RWPE2 (cell line): ENCODE measurements at regions not wholly inside any gene's neighbourhood (a gene's known extent, or its start where the extent isn't known, plus 50 kb on each side); places are given as distances from the start of the nearest gene placed in this dataset.

Experiments
- ATAC-seq: fragments of 200-7000 bp; cut with Tn5 transposase; 3 replicates; pipeline ENCODE4 v1.9.1; 2021; ENCODE audit warnings: low read depth
- DNase-seq: peaks from one replicate; pipeline ENCODE4 v3.0.0-alpha.2; 2020; ENCODE audit warnings: low spot score
- H3K27ac ChIP-seq: fragments of 450-650 bp; 2 replicates; pipeline ENCODE4 v1.5.1; 2017; ENCODE audit warnings: mild to moderate bottlenecking; ENCODE audit not compliant: poor library complexity, severe bottlenecking
- H3K27me3 ChIP-seq: fragments of 250-450 bp; sonication (Bioruptor Pico); 2 replicates; pipeline ENCODE4 v1.5.1; 2021; ENCODE audit warnings: mild to moderate bottlenecking, moderate library complexity; ENCODE audit not compliant: insufficient read depth, poor library complexity, severe bottlenecking
- H3K36me3 ChIP-seq: fragments of 250-450 bp; sonication (Bioruptor Pico); 2 replicates; pipeline ENCODE4 v1.5.1; 2020; ENCODE audit warnings: low read depth, mild to moderate bottlenecking, moderate library complexity
- H3K4me1 ChIP-seq: fragments of 250-450 bp; sonication (Bioruptor Pico); 2 replicates; pipeline ENCODE4 v1.5.1; 2021; ENCODE audit warnings: mild to moderate bottlenecking, moderate library complexity; ENCODE audit not compliant: insufficient read depth, poor library complexity, severe bottlenecking
- H3K4me3 ChIP-seq: fragments of 250-450 bp; sonication (Bioruptor Pico); 2 replicates; pipeline ENCODE4 v1.5.1; 2021; ENCODE audit warnings: mild to moderate bottlenecking, moderate library complexity; ENCODE audit not compliant: severe bottlenecking
- H3K9me3 ChIP-seq: fragments of 250-450 bp; sonication (Bioruptor Pico); 2 replicates; pipeline ENCODE4 v1.5.1; 2021; ENCODE audit warnings: mild to moderate bottlenecking, moderate library complexity; ENCODE audit not compliant: severe bottlenecking
- TF ChIP-seq, protein P1 (sequence below): fragments of 450-650 bp; IDR thresholded peaks from one replicate; pipeline ENCODE4 v1.5.1; 2017; ENCODE audit warnings: mild to moderate bottlenecking, moderate library complexity; ENCODE audit not compliant: poor library complexity, severe bottlenecking

DNA sequence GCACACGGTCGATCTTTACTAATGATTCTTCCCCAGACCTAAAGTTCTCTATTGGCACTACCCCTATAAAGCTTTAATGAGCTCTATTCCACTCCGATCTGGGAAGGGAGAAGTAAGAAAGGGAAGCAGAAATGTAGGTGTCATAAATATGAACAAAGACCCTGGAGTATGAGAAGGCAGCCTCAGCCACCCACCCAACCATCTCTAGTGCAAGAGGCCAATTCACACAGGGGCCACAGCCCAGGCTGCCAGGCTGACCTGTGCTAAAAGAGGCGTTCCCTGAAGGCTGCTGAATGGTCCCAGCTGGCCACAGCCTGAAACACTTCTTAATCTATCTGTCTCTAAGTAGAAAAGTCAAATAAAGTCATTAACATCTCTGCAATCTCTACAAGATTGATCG lies 60.1 kb upstream of the ACTR3 start:
- Histone ChIP-seq H3K36me3 (no peaks in the 10 kb centered on the region), H3K27me3 (no peaks in the 10 kb centered on the region), H3K9me3 (no peaks in the 10 kb centered on the region), H3K4me3 (no peak overlapping the region), H3K27ac (no peak overlapping the region), H3K4me1 (peaks cover 3% of the 10 kb centered on the region)
- ATAC-seq = no peak
- DNase-seq = no peak
- TF ChIP-seq, protein P1, sequence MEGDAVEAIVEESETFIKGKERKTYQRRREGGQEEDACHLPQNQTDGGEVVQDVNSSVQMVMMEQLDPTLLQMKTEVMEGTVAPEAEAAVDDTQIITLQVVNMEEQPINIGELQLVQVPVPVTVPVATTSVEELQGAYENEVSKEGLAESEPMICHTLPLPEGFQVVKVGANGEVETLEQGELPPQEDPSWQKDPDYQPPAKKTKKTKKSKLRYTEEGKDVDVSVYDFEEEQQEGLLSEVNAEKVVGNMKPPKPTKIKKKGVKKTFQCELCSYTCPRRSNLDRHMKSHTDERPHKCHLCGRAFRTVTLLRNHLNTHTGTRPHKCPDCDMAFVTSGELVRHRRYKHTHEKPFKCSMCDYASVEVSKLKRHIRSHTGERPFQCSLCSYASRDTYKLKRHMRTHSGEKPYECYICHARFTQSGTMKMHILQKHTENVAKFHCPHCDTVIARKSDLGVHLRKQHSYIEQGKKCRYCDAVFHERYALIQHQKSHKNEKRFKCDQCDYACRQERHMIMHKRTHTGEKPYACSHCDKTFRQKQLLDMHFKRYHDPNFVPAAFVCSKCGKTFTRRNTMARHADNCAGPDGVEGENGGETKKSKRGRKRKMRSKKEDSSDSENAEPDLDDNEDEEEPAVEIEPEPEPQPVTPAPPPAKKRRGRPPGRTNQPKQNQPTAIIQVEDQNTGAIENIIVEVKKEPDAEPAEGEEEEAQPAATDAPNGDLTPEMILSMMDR = no peak

DNA sequence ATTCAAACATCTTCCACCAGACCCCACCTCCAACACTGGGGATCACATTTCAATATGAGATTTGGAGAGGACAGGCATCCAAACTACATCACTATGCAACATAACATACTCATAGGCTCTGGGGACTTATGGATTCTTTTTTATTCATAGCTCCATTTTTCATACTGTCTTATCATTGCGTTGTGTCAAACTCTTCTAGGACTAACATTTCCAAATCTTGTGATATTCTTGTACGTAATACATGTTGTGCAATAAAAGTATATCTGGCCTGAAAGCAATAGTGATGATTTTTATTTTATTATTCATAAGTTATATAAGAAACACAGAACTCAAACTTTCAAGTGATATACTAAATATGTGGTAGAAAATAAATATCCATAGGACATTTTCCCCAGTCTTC lies 60.6 kb upstream of the ACTR3 start:
- DNase-seq (no peak), ATAC-seq (no peak)
- Histone ChIP-seq H3K4me3 (no peak overlapping the region), H3K9me3 (no peaks in the 10 kb centered on the region), H3K36me3 (no peaks in the 10 kb centered on the region), H3K27me3 (no peaks in the 10 kb centered on the region), H3K27ac (no peak overlapping the region), H3K4me1 (peaks cover 3% of the 10 kb centered on the region)
- TF ChIP-seq, protein P1 = no peak

DNA sequence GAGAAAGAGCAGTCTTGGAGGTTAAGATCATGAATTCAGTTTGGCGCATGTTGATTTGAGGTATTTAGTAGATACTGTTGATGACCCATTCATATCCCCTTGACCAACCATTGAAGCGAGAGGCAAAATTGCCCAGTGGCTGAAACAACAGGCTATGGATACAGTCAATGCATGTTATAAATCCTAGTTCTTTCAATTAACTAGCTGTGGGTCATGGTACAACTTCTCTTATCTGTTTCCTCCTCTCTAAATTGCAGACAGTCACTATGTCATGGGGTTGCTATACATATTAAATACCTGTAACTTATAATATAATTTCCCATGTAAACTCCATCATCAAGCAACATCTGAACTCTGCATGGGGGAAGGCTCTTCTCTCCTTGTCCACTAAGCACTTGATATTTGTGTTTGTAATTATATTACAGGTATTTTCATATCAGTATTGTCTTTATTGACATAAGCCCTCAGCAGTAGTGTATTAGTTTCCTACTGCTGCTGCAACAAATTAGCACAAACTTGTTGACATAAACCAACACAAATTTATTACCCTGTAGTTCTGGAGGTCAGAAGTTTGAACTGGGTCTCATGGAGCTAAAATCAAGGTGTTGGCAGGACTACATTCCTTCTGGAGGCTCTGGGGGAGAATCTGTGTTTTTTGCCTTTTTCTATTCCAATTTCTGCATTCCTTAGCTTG lies 61.7 kb upstream of the ACTR3 start:
- no peak for ATAC-seq
- H3K36me3 ChIP-seq = no peaks in the 10 kb centered on the region
- H3K4me3 ChIP-seq = no peak overlapping the region

DNA sequence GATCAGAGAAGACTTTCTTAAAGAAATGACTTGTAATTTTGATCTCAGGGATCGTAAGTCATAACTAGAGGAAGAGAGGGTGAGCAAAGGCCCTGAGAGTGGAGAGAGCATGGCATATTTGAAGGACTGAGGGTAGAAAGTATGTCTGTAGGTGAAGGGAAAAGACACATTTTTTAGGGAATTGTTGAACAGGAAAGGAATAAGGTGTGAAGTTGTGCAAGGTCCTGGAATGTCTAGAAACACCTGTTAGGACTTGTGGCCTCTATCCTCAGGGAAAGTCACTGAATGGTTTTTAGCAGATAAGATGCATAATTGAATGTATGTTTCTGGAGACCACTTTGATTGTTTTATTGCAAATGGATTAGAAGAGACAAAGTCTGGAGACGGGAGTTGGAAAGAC lies 62.5 kb upstream of the ACTR3 start:
- Histone ChIP-seq H3K27ac (no peak overlapping the region), H3K4me1 (no peaks in the 10 kb centered on the region), H3K36me3 (no peaks in the 10 kb centered on the region), H3K27me3 (no peaks in the 10 kb centered on the region), H3K4me3 (no peak overlapping the region), H3K9me3 (no peaks in the 10 kb centered on the region)
- no peak for DNase-seq
- TF ChIP-seq, protein P1 = no peak
- ATAC-seq = no peak

More for the DNA sequence above, 61.7 kb upstream of the ACTR3 start:
- Histone ChIP-seq H3K27me3 (no peaks in the 10 kb centered on the region), H3K27ac (no peak overlapping the region), H3K9me3 (no peaks in the 10 kb centered on the region), H3K4me1 (no peaks in the 10 kb centered on the region)
- no peak for DNase-seq
- TF ChIP-seq, protein P1 = no peak
